Astrocyte (in vitro differentiated cells and primary cell): ENCODE measurements at regions not wholly inside any gene's neighbourhood (a gene's known extent, or its start where the extent isn't known, plus 50 kb on each side); places are given as distances from the start of the nearest gene placed in this dataset.

Experiments
- EZH2 ChIP-seq: IDR thresholded peaks from 2 replicates; pipeline ENCODE4 v1.6.1; 2012; ENCODE audit warnings: mild to moderate bottlenecking, low read length, inconsistent platforms; ENCODE audit not compliant: insufficient read depth
- TF ChIP-seq, protein P1 (sequence below): IDR thresholded peaks from 2 replicates; pipeline ENCODE4 v1.5.1; 2011; ENCODE audit warnings: low read depth, mild to moderate bottlenecking, inconsistent platforms, low read length, moderate library complexity; ENCODE audit not compliant: insufficient read depth

- no peak for TF ChIP-seq EZH2
- TF ChIP-seq, protein P1, sequence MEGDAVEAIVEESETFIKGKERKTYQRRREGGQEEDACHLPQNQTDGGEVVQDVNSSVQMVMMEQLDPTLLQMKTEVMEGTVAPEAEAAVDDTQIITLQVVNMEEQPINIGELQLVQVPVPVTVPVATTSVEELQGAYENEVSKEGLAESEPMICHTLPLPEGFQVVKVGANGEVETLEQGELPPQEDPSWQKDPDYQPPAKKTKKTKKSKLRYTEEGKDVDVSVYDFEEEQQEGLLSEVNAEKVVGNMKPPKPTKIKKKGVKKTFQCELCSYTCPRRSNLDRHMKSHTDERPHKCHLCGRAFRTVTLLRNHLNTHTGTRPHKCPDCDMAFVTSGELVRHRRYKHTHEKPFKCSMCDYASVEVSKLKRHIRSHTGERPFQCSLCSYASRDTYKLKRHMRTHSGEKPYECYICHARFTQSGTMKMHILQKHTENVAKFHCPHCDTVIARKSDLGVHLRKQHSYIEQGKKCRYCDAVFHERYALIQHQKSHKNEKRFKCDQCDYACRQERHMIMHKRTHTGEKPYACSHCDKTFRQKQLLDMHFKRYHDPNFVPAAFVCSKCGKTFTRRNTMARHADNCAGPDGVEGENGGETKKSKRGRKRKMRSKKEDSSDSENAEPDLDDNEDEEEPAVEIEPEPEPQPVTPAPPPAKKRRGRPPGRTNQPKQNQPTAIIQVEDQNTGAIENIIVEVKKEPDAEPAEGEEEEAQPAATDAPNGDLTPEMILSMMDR: no peak
Observed at GRCh38 chr4:169900241-169900845, 125.9 kb downstream of the MFAP3L start.
